GM12874 (cell line): ENCODE measurements at regions not wholly inside any gene's neighbourhood (a gene's known extent, or its start where the extent isn't known, plus 50 kb on each side); places are given as distances from the start of the nearest gene placed in this dataset.

Experiments
- CTCF ChIP-seq: IDR thresholded peaks from 2 replicates; pipeline ENCODE4 v1.5.1; 2011; ENCODE audit warnings: low read depth, mild to moderate bottlenecking, control low read depth, low read length, moderate library complexity; ENCODE audit not compliant: insufficient read depth

GRCh38 chr1:244118109-244118761 is 67.2 kb downstream of the ZBTB18 start:
- no peak for TF ChIP-seq CTCF

GRCh38 chr1:244128591-244129383 is 77.7 kb downstream of the ZBTB18 start:
- TF ChIP-seq CTCF, result no peak

- no peak for TF ChIP-seq CTCF
Observed at GRCh38 chr1:244137276-244137675, 86.2 kb downstream of the ZBTB18 start.

GRCh38 chr1:244137725-244138124 is 86.6 kb downstream of the ZBTB18 start:
- TF ChIP-seq CTCF, result no peak

GRCh38 chr1:244138399-244138798 is 87.3 kb downstream of the ZBTB18 start:
- no peak for TF ChIP-seq CTCF

- no peak for TF ChIP-seq CTCF
Observed at GRCh38 chr1:244139655-244140054, 88.6 kb downstream of the ZBTB18 start.

- no peak for TF ChIP-seq CTCF
Observed at GRCh38 chr1:244140420-244140819, 89.3 kb downstream of the ZBTB18 start.
